Suppressor macrophage treated with lipopolysaccharide for 4 hours (primary cell): ENCODE measurements at regions not wholly inside any gene's neighbourhood (a gene's known extent, or its start where the extent isn't known, plus 50 kb on each side); places are given as distances from the start of the nearest gene placed in this dataset.
"Not testable (repeated sequence)": the region's sequence is repeated elsewhere in the genome, so short reads cannot be mapped to it uniquely, and the experiment has no call there.

Experiments used
- DNase-seq: peaks from one replicate; pipeline ENCODE4 v3.0.0-alpha.2; 2020

DNA sequence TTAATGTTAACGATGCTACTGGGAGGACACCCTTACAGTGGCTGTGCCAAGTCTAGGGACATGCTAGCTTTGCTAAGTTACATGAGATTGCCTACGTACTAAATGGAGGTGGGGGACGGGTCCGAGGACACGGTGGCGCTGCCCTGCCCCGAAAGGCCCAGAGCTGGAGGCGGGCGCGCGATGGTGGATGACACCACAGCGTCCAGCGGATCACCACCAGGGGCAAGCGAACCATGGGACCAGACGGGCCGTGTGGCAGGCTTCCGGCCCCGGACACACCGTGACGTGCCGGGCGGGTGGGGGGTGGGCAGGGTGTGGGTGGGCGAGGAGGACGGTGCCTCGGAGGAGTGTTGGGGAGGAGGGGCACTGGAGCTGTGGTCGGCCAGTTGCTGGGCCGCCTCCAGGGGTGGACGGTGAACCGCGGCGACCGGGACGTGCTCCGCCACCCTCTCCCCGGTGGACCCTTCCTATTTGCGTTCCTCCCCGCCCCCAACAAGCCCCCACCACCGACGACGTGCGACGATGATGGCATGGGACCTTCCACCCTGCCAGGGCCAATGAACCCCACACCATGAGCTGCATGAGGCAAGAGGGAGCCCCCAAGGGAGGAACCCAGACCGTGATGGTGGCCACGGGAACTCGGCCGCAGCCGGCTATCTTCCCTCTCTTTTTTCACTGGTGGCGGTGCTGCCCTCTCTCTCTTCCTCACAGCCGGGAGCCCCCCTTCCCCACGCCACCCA is 773.3 kb upstream of the DEFB115 start:
- DNase-seq, result no peak

GRCh38 chr20:30484749-30485070 is 772.8 kb upstream of the DEFB115 start:
- no peak for DNase-seq

- DNase-seq, result no peak
These were observed 771.9 kb upstream of the DEFB115 start for GRCh38 chr20:30485331-30486102.

GRCh38 chr20:30486103-30486478 is 771.4 kb upstream of the DEFB115 start:
- no peak for DNase-seq

DNA sequence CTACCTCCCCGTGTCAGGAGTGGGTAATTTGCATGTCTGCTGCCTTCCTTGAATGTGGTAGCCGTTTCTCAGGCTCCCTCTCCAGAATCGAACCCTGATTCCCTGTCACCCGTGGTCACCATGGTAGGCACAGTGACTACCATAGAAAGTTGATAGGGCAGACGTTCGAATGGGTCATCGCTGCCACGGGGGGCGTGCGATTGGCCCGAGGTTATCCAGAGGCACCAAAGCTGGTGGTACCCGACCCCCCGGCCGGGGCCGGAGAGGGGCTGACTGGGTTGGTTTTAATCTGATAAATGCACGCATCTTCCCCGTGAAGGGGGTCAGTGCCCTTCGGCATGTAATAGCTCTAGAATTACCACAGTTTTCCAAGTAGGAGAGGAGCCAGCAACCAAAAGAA is 770.0 kb upstream of the DEFB115 start:
- DNase-seq, result not testable (repeated sequence)

DNA sequence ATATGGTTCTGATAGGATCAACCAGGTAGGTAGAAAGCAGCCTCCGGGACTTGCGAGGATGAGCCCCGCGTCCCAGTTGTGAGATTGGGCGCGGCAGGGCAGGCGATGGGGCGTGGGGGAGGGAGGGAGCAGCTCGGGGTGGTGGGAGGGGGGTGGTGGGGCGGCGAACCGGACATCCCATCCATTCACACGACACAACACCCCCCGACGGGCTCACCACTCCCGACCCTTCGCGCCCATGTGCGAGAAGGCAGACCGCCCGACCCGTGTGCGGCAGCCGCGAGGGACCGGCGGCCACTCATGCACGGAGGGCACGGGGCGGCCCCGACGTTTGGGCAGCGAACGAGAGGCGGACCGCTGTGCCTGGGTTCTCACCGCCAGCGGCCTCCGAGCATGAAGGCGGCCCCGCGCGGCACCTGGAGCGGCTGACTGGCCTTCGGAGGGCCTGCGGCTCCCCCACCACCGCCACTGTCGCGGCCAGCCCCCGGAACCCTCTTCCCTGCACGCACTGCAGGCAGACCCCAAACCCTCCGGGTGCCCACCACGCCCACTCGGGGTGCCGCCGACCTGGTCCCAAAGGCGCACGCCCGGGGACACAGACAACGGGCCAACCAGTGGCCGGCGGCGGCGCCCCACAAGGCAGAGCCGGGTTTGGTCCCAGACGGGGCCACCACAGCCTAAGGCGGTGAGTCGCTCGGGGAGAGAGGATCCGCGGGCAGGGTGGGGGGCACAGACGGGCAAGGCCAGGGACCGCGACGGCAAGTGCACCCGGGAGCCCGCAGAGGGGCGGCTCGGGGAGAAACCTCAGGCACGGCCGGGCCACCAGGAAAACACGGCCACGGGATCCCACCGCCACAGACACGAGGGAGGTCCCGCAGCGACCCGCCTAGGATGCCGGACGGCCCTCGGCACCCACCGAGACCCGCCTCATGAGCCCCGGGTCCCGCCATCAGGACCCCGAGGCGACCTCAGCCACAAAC is 769.2 kb upstream of the DEFB115 start:
- DNase-seq, result no peak

DNA sequence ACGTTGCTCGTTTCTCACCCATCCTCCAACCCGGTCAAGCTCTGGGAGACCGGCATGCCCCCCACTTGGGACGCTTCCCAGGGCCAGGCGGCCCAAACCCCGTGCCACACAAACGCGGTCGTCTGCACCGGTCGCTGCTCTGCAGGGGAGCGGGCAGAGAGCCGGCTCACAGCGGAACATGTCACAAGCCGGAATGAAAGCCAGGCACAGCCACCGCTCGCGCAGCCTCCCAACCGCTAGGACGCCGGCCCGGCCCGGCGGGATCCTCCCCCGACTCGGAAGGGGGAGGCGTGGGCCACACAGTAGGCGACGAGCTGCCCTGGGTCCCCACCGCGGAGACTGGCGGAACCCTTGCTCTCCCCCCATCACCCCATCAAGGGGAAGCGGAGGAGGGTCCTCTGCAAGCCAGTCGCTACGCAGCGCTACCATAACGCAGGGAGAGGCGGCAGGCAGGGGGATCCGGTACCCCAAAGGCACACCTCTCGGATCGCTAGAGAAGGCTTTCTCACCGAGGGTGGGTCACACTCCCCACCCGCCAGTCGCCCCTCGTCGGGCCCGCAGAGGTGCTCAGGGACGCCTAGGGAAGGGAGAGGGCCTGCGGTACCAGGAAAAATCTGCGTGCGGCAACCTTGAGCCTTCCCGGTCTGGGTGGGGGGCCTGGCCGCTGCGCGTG is 768.4 kb upstream of the DEFB115 start:
- no peak for DNase-seq

DNA sequence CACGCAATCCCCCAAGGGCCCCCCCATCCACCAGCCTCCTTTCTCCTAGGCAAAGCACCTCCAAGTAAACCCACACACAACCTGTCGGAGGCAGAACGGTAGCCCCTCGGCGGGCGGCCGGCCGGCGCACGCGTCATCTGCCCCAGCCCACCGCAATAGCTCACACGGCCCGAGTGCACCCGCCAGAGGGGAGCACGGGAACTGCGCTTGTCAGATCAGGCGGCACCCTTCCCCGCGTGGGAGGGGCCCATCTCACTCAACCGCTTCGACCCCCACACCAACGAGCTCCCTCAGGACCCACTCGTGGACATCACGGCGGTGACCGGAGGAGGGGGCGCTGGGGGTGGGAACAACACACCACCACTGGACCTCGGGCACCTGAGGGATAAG is 767.9 kb upstream of the DEFB115 start:
- DNase-seq, result no peak

GRCh38 chr20:30491016-30491415 is 766.4 kb upstream of the DEFB115 start:
- no peak for DNase-seq

DNA sequence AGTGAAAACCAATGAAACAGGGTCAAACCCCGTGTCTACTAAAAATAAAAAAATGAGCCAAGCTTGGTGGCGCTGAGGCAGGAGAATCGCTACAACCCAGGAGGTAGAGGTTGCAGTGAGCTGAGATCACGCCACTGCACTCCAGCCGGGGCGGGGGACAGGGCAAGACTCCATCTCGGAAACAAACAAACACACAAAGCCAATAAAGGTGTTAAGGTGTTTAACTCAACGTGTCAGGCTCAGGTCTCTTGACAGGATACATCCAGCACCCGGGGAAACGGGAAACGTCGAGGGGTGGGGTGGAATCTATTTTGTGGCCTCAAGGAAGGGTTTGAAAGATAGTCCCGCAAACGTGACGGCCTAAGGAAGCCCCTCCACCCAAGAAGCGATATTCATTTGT is 760.8 kb upstream of the DEFB115 start:
- DNase-seq, result not testable (repeated sequence)

GRCh38 chr20:30497191-30497590 is 760.3 kb upstream of the DEFB115 start:
- DNase-seq, result not testable (repeated sequence)

DNA sequence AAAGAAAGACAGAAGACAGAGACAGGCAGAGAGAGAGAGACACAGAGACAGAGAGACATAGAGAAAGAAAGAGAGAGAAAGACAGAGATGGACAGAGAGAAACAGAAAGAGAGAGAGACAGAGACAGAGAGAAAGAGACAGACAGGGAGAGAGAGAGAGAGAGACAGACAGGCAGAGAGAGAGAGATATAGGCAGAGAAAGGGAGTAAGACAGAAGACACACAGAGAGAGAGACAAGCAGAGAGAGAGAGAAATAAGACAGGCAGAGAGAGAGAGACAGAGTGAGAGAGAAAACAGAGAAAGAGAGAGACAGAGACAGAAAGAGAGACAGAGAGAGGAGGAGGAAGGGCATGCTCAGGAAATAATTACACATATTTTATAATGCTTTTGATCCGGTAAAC is 758.3 kb upstream of the DEFB115 start:
- no peak for DNase-seq

GRCh38 chr20:30499716-30500446 is 757.6 kb upstream of the DEFB115 start:
- not testable (repeated sequence) for DNase-seq

DNA sequence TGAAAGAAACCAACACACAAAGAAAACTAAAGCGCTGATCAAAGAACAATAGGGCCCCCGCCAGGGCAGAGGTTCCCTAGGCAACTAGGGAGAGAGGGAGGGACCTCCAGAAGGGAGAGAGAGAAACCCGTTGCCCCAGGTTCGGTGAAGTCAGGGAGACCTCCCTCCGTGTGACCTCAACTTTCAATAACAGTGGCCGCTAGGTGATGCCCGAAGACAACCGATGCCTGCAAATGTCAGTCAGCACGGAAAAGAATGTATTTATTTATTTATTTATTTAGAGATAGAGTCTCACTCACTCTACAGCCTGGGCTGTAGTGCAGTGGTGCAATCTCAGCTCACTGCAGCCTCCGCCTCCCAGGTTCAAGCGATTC is 757.0 kb upstream of the DEFB115 start:
- DNase-seq, result not testable (repeated sequence)

- no peak for DNase-seq
These were observed 756.5 kb upstream of the DEFB115 start for GRCh38 chr20:30500829-30501440.

DNA sequence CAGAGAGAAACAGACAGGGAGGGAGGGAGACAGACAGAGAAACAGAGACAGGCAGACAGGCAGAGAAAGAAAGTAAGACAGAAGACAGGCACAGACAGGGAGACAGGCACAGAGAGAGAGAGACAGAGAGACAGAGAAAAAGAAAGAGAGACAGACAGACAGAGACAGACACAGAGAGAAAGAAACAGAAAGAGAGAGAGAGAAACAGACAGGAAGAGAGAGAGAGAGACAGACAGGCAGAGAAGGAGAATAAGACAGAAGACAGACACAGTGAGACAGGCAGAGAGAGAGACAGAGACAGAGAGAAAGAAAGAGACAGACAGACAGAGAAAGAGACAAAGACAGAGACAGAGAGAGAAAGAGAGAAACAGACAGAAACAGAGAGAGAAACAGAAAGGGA is 754.8 kb upstream of the DEFB115 start:
- no peak for DNase-seq

DNA sequence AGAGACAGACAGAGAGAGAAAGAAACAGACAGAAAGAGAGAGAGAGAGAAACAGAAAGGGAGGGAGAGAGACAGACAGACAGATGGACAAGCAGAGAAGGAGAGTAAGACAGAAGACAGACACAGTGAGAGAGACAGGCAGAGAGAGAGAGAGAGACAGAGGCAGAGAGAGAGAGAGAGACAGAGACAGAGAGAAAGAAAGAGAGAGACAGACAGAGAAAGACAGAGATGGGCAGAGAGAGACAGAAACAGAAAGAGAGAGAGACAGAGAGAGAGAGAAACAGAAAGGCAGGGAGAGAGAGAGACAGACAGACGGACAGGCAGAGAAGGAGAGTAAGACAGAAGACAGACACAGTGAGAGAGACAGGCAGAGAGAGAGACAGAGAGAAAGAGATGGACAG is 754.3 kb upstream of the DEFB115 start:
- DNase-seq, result not testable (repeated sequence)

- DNase-seq, result no peak
These were observed 753.4 kb upstream of the DEFB115 start for GRCh38 chr20:30503992-30504570.

- no peak for DNase-seq
These were observed 751.9 kb upstream of the DEFB115 start for GRCh38 chr20:30505566-30505965.

DNA sequence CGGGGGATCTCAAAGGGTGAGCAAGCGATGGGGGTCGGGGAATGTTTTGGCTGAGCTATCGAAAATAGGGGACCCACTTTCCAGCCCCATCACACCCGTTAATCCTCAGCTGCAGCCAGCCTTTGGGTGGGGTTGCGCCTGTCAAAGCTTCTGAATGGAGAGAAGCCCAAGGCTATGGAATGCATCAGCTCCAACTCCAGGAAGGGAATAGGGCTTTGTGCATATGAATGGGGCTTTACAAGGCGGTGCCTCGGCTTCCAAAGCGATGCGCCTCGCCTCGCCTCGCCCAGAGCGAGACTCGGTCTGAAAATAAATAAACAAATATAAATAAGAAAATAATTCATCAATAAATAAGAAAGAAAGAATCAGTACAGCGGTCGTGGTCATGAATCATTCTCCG is 751.4 kb upstream of the DEFB115 start:
- no peak for DNase-seq

DNA sequence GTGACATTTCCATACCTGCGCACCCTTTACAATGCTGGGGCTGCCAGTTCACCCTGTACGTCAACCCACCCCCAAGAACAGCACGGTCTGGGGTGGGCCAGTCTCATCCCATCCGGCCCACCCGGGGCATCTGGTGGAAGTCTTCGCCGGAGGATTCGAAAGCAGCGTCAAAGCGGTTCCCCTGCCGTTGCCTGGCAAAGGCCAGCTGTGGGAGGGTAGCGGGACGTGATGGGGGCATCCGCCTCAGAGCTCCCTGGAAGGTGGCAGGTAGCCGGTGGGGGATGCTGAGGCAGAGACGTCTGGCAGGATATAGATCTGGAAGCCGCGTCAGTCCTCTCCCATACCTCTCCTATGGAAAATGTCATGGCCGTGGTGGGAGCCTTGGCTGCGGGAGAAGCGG is 749.1 kb upstream of the DEFB115 start:
- DNase-seq, result not testable (repeated sequence)
